PFSK-1 (cell line): ENCODE measurements at regions not wholly inside any gene's neighbourhood (a gene's known extent, or its start where the extent isn't known, plus 50 kb on each side); places are given as distances from the start of the nearest gene placed in this dataset.

Experiments
- FOXP2 ChIP-seq: optimal IDR thresholded peaks from 2 replicates; pipeline ENCODE3; 2011; ENCODE audit warnings: borderline replicate concordance, control low read depth, inconsistent platforms; ENCODE audit not compliant: insufficient read depth; ENCODE audit errors: extremely low read length, extremely low read depth
- POLR2AphosphoS5 ChIP-seq: IDR thresholded peaks from 2 replicates; pipeline ENCODE4 v1.6.1; 2012; ENCODE audit warnings: low read depth, mild to moderate bottlenecking, control low read depth, low read length, moderate library complexity
- REST ChIP-seq, 2 experiments: IDR thresholded peaks; 2 replicates each; pipeline versions ENCODE4 v1.6.1 to v1.8.0; 2011 to 2012; ENCODE audit warnings: low read depth in 2 of 2, low read length in 2 of 2, control low read depth in 1 of 2, inconsistent platforms in 1 of 2, mild to moderate bottlenecking in 1 of 2, moderate library complexity in 1 of 2; ENCODE audit not compliant: insufficient read depth in 1 of 2
- SIN3A ChIP-seq: IDR thresholded peaks from 2 replicates; pipeline ENCODE4 v1.6.1; 2012; ENCODE audit warnings: mild to moderate bottlenecking, low read length, moderate library complexity, borderline replicate concordance; ENCODE audit not compliant: insufficient read depth
- TAF1 ChIP-seq: IDR thresholded peaks from 2 replicates; pipeline ENCODE4 v1.6.1; 2012; ENCODE audit warnings: low read length, control low read depth, borderline replicate concordance; ENCODE audit not compliant: insufficient read depth

- TF ChIP-seq REST (IDR thresholded peaks at IDR 0.05; ENCODE audit: insufficient read depth in 1 of 2, low read depth in 2 of 2, low read length in 2 of 2) (no peak), POLR2AphosphoS5 (no peak), TAF1 (no peak)
These were observed 181.3 kb downstream of the IRF8 start for GRCh38 chr16:86080131-86080875.

GRCh38 chr16:86080982-86081381, 182.0 kb downstream of the IRF8 start:
- TF ChIP-seq TAF1: no peak
- TF ChIP-seq REST (IDR thresholded peaks at IDR 0.05; ENCODE audit: insufficient read depth in 1 of 2, low read depth in 2 of 2, low read length in 2 of 2): no peak
- no peak for TF ChIP-seq SIN3A
- TF ChIP-seq POLR2AphosphoS5: no peak
- TF ChIP-seq FOXP2: no peak

GRCh38 chr16:86082418-86083030, 183.6 kb downstream of the IRF8 start:
- TF ChIP-seq POLR2AphosphoS5: no peak
- TF ChIP-seq SIN3A: no peak
- no peak for TF ChIP-seq TAF1
- no peak for TF ChIP-seq FOXP2
- no peak for TF ChIP-seq REST (IDR thresholded peaks at IDR 0.05; ENCODE audit: insufficient read depth in 1 of 2, low read depth in 2 of 2, low read length in 2 of 2)

- TF ChIP-seq SIN3A (no peak), POLR2AphosphoS5 (no peak), REST (IDR thresholded peaks at IDR 0.05; ENCODE audit: insufficient read depth in 1 of 2, low read depth in 2 of 2, low read length in 2 of 2) (no peak), FOXP2 (no peak), TAF1 (no peak)
These were observed 184.5 kb downstream of the IRF8 start for GRCh38 chr16:86083382-86084002.
